ENCODE measurements at regions not wholly inside any gene's neighbourhood (a gene's known extent, or its start where the extent isn't known, plus 50 kb on each side); places are given as distances from the start of the nearest gene placed in this dataset.
A peak's percentile ranks its signal among the peaks of the same experiment; 100 is the strongest.

- no peak for DNase-seq (ENCODE audit: extremely low read depth in 1 of 11, low read depth in 9 of 11, low spot score in 4 of 11)
Observed at GRCh38 chr20:39146394-39146793, 184.2 kb downstream of the DHX35 start.

GRCh38 chr20:39145921-39146320 lies 183.8 kb downstream of the DHX35 start:
- no peak for DNase-seq (ENCODE audit: extremely low read depth in 1 of 11, low read depth in 9 of 11, low spot score in 4 of 11)

- DNase-seq (ENCODE audit: extremely low read depth in 1 of 11, low read depth in 9 of 11, low spot score in 4 of 11): no peak
Observed at GRCh38 chr20:39144757-39145156, 182.6 kb downstream of the DHX35 start.

- DNase-seq (ENCODE audit: extremely low read depth in 1 of 11, low read depth in 9 of 11, low spot score in 4 of 11): no peak
Observed at GRCh38 chr20:39142407-39143096, 180.4 kb downstream of the DHX35 start.

GRCh38 chr20:39137299-39137698 lies 175.2 kb downstream of the DHX35 start:
- no peak for DNase-seq (ENCODE audit: extremely low read depth in 1 of 11, low read depth in 9 of 11, low spot score in 4 of 11)

- no peak for DNase-seq (ENCODE audit: extremely low read depth in 1 of 11, low read depth in 9 of 11, low spot score in 4 of 11)
Observed at GRCh38 chr20:39136798-39137197, 174.7 kb downstream of the DHX35 start.

- no peak for DNase-seq (ENCODE audit: extremely low read depth in 1 of 11, low read depth in 9 of 11, low spot score in 4 of 11)
Observed at GRCh38 chr20:39135885-39136544, 173.9 kb downstream of the DHX35 start.

- DNase-seq (ENCODE audit: extremely low read depth in 1 of 11, low read depth in 9 of 11, low spot score in 4 of 11): no peak
Observed at GRCh38 chr20:39133201-39133600, 171.1 kb downstream of the DHX35 start.

- no peak for DNase-seq (ENCODE audit: extremely low read depth in 1 of 11, low read depth in 9 of 11, low spot score in 4 of 11)
Observed at GRCh38 chr20:39132511-39132910, 170.4 kb downstream of the DHX35 start.

- DNase-seq (ENCODE audit: extremely low read depth in 1 of 11, low read depth in 9 of 11, low spot score in 4 of 11): no peak
Observed at GRCh38 chr20:39132093-39132492, 169.9 kb downstream of the DHX35 start.

- DNase-seq (ENCODE audit: extremely low read depth in 1 of 11, low read depth in 9 of 11, low spot score in 4 of 11): no peak
Observed at GRCh38 chr20:39130627-39131026, 168.5 kb downstream of the DHX35 start.

- DNase-seq (ENCODE audit: extremely low read depth in 1 of 11, low read depth in 9 of 11, low spot score in 4 of 11): no peak
Observed at GRCh38 chr20:39129523-39129922, 167.4 kb downstream of the DHX35 start.

- DNase-seq (ENCODE audit: extremely low read depth in 1 of 11, low read depth in 9 of 11, low spot score in 4 of 11): no peak
Observed at GRCh38 chr20:39124064-39124463, 161.9 kb downstream of the DHX35 start.

GRCh38 chr20:39123185-39123557 lies 161.0 kb downstream of the DHX35 start:
- no peak for DNase-seq (ENCODE audit: extremely low read depth in 1 of 11, low read depth in 9 of 11, low spot score in 4 of 11)

- DNase-seq (ENCODE audit: extremely low read depth in 1 of 11, low read depth in 9 of 11, low spot score in 4 of 11): no peak
Observed at GRCh38 chr20:39117491-39117890, 155.3 kb downstream of the DHX35 start.

- DNase-seq (ENCODE audit: extremely low read depth in 1 of 11, low read depth in 9 of 11, low spot score in 4 of 11): no peak
Observed at GRCh38 chr20:39116020-39116419, 153.9 kb downstream of the DHX35 start.

GRCh38 chr20:39112178-39112743 lies 150.1 kb downstream of the DHX35 start:
- peak in 9 of 11 donors; percentile 38 to 59 (median 51) for DNase-seq (ENCODE audit: extremely low read depth in 1 of 11, low read depth in 9 of 11, low spot score in 4 of 11)

GRCh38 chr20:39111359-39112177 lies 149.4 kb downstream of the DHX35 start:
- DNase-seq (ENCODE audit: extremely low read depth in 1 of 11, low read depth in 9 of 11, low spot score in 4 of 11): no peak

- no peak for DNase-seq (ENCODE audit: extremely low read depth in 1 of 11, low read depth in 9 of 11, low spot score in 4 of 11)
Observed at GRCh38 chr20:39110819-39111136, 148.6 kb downstream of the DHX35 start.

Data from renal cortex interstitium (tissue), 11 donors.